HG03432 (cell line): ENCODE measurements at regions not wholly inside any gene's neighbourhood (a gene's known extent, or its start where the extent isn't known, plus 50 kb on each side); places are given as distances from the start of the nearest gene placed in this dataset.

ENCODE experiments used
- ATAC-seq: cut with Tn5 transposase; IDR thresholded peaks from one replicate; pipeline ENCODE4 v1.9.1; 2021; ENCODE audit warnings: mild to moderate bottlenecking, moderate library complexity; ENCODE audit not compliant: unreplicated experiment

GRCh38 chr16:85476389-85476788, 136.7 kb upstream of the GSE1 start:
- no peak for ATAC-seq

- no peak for ATAC-seq
Observed at GRCh38 chr16:85477801-85478363, 135.2 kb upstream of the GSE1 start.

- no peak for ATAC-seq
Observed at GRCh38 chr16:85479972-85480726, 133.0 kb upstream of the GSE1 start.

- ATAC-seq = no peak
Observed at GRCh38 chr16:85480727-85481101, 132.4 kb upstream of the GSE1 start.

GRCh38 chr16:85481206-85481605, 131.9 kb upstream of the GSE1 start:
- ATAC-seq = no peak

GRCh38 chr16:85481738-85482137, 131.4 kb upstream of the GSE1 start:
- ATAC-seq = no peak

GRCh38 chr16:85483424-85483823, 129.7 kb upstream of the GSE1 start:
- ATAC-seq = no peak

- no peak for ATAC-seq
Observed at GRCh38 chr16:85484347-85485300, 128.5 kb upstream of the GSE1 start.

- ATAC-seq = no peak
Observed at GRCh38 chr16:85485379-85485778, 127.7 kb upstream of the GSE1 start.

GRCh38 chr16:85486256-85486915, 126.7 kb upstream of the GSE1 start:
- no peak for ATAC-seq

GRCh38 chr16:85488414-85488813, 124.7 kb upstream of the GSE1 start:
- ATAC-seq = no peak

- no peak for ATAC-seq
Observed at GRCh38 chr16:85490407-85491057, 122.6 kb upstream of the GSE1 start.

- no peak for ATAC-seq
Observed at GRCh38 chr16:85491058-85491771, 121.9 kb upstream of the GSE1 start.

GRCh38 chr16:85491798-85492294, 121.3 kb upstream of the GSE1 start:
- ATAC-seq = no peak

- no peak for ATAC-seq
Observed at GRCh38 chr16:85492295-85492864, 120.7 kb upstream of the GSE1 start.

- no peak for ATAC-seq
Observed at GRCh38 chr16:85494315-85494714, 118.8 kb upstream of the GSE1 start.

- no peak for ATAC-seq
Observed at GRCh38 chr16:85495259-85495658, 117.9 kb upstream of the GSE1 start.

- ATAC-seq = no peak
Observed at GRCh38 chr16:85495823-85496538, 117.1 kb upstream of the GSE1 start.
